ENCODE measurements at regions not wholly inside any gene's neighbourhood (a gene's known extent, or its start where the extent isn't known, plus 50 kb on each side); places are given as distances from the start of the nearest gene placed in this dataset.

GRCh38 chr1:79271759-79272158 is 265.2 kb upstream of the ADGRL4 start (continued):
- TF ChIP-seq CHD7 (IDR thresholded peaks at IDR 0.05; ENCODE audit: insufficient replicate concordance, low read length): no peak

Measured in H1 (cell line).